ENCODE measurements at regions not wholly inside any gene's neighbourhood (a gene's known extent, or its start where the extent isn't known, plus 50 kb on each side); places are given as distances from the start of the nearest gene placed in this dataset.

- intact Hi-C loops (cut with DNase I; ENCODE audit: low total_unique reads) = no loop called here
- no peak for DNase-seq (ENCODE audit: low spot score in 2 of 2)
- TF ChIP-seq CTCF (IDR thresholded peaks at IDR 0.05) = no peak
- no peak for TF ChIP-seq POLR2A (IDR thresholded peaks at IDR 0.05)
- WGBS, 2 donors = 58 to 78% methylated on average over 6 of the region's 6 CpGs
- no peak overlapping the region for H3K4me3 ChIP-seq (ENCODE audit: low read depth, poor library complexity, severe bottlenecking)
Observed at GRCh38 chr3:64451283-64452012, 226.2 kb upstream of the PRICKLE2 start.

- DNase-seq (ENCODE audit: low spot score in 2 of 2) = no peak
- H3K4me3 ChIP-seq (ENCODE audit: low read depth, poor library complexity, severe bottlenecking) = no peak overlapping the region
- TF ChIP-seq POLR2A (IDR thresholded peaks at IDR 0.05) = no peak
- intact Hi-C loops (cut with DNase I; ENCODE audit: low total_unique reads) = no loop called here
- 83 to 96% methylated on average over 5 of the region's 5 CpGs for WGBS, 2 donors
Observed at GRCh38 chr3:64450396-64450956, 225.2 kb upstream of the PRICKLE2 start.

- 84% methylated on average over 2 of the region's 2 CpGs for WGBS, 2 donors
- intact Hi-C loops (cut with DNase I; ENCODE audit: low total_unique reads) = no loop called here
- no peak for DNase-seq (ENCODE audit: low spot score in 2 of 2)
- H3K4me3 ChIP-seq (ENCODE audit: low read depth, poor library complexity, severe bottlenecking) = no peak overlapping the region
- no peak for TF ChIP-seq CTCF (IDR thresholded peaks at IDR 0.05)
- TF ChIP-seq POLR2A (IDR thresholded peaks at IDR 0.05) = no peak
Observed at GRCh38 chr3:64449026-64449425, 223.8 kb upstream of the PRICKLE2 start.

GRCh38 chr3:64445944-64446300, 220.7 kb upstream of the PRICKLE2 start:
- TF ChIP-seq POLR2A (IDR thresholded peaks at IDR 0.05) = no peak
- no peak overlapping the region for H3K4me3 ChIP-seq (ENCODE audit: low read depth, poor library complexity, severe bottlenecking)
- 69 to 81% methylated on average over 5 of the region's 5 CpGs for WGBS, 2 donors
- no peak for DNase-seq (ENCODE audit: low spot score in 2 of 2)
- intact Hi-C loops (cut with DNase I; ENCODE audit: low total_unique reads) = no loop called here

GRCh38 chr3:64445109-64445943, 220.1 kb upstream of the PRICKLE2 start:
- 7% methylated on average over 37 to 49 of the region's 79 CpGs for WGBS, 2 donors
- H3K4me3 ChIP-seq (ENCODE audit: low read depth, poor library complexity, severe bottlenecking) = peak overlapping the region; percentile 29
- TF ChIP-seq POLR2A (IDR thresholded peaks at IDR 0.05) (no peak), CTCF (IDR thresholded peaks at IDR 0.05) (no peak)
- intact Hi-C loops (cut with DNase I; ENCODE audit: low total_unique reads) = no loop called here
- DNase-seq (ENCODE audit: low spot score in 2 of 2) = no peak

- no peak for DNase-seq (ENCODE audit: low spot score in 2 of 2)
- intact Hi-C loops (cut with DNase I; ENCODE audit: low total_unique reads) = no loop called here
- 16 to 17% methylated on average over 13 to 28 of the region's 29 CpGs for WGBS, 2 donors
- peak overlapping the region; percentile 29 for H3K4me3 ChIP-seq (ENCODE audit: low read depth, poor library complexity, severe bottlenecking)
- TF ChIP-seq POLR2A (IDR thresholded peaks at IDR 0.05) (no peak), CTCF (IDR thresholded peaks at IDR 0.05) (no peak)
Observed at GRCh38 chr3:64444490-64445108, 219.3 kb upstream of the PRICKLE2 start.
